GM12878 (cell line): ENCODE measurements at regions not wholly inside any gene's neighbourhood (a gene's known extent, or its start where the extent isn't known, plus 50 kb on each side); places are given as distances from the start of the nearest gene placed in this dataset.

Experiments used
- ATAC-seq: fragments of 200-7000 bp; cut with Tn5 transposase; 3 replicates; pipeline ENCODE4 v1.9.1; 2020; ENCODE audit warnings: mild to moderate bottlenecking, moderate library complexity
- BruUV-seq: library from RNA; stranded (reverse); fragments of 400-500 nt; replicated peaks from 2 replicates; lab custom pipeline; 2021; lab: Mats Ljungman, UMichigan
- CTCF ChIA-PET: fragments of 300-600 bp; sonication (Branson Sonifier 250); formaldehyde crosslinking; extraction: SDS; loops from one replicate; lab custom pipeline; 2021; ENCODE audit warnings: inconsistent platforms; lab: Yijun Ruan, JAX
- POLR2A ChIA-PET: fragments of 350-600 bp; formaldehyde crosslinking; extraction: SDS; loops from one replicate; lab custom pipeline; 2021; ENCODE audit warnings: inconsistent platforms; lab: Charles Lee
- RAD21 ChIA-PET: fragments of 300-600 bp; sonication (Branson Sonifier 250); formaldehyde crosslinking; loops from one replicate; lab custom pipeline; 2023; ENCODE audit warnings: antibody characterized with exemption; ENCODE audit not compliant: unreplicated experiment; lab: Charles Lee
- SMC1A ChIA-PET: fragments of 300-600 bp; sonication (Branson Sonifier 250); formaldehyde crosslinking; loops from one replicate; lab custom pipeline; 2023; ENCODE audit not compliant: unreplicated experiment, uncharacterized antibody; lab: Charles Lee
- DNase-seq: peaks from one replicate; pipeline ENCODE4 v3.0.0-alpha.2; 2011; ENCODE audit warnings: low read depth, low spot score
- FAIRE-seq: peaks from 3 replicates; lab custom pipeline; 2011; peaks lifted over from hg19 to GRCh38; lab: Jason Lieb, UNC
- H2AFZ ChIP-seq: 2 replicates; pipeline ENCODE4 v1.6.0; 2011; ENCODE audit warnings: low read depth, low read length, control low read depth; ENCODE audit not compliant: control insufficient read depth
- H3K27ac ChIP-seq: 2 replicates; pipeline ENCODE4 v1.5.1; 2011; ENCODE audit warnings: control low read depth; ENCODE audit not compliant: control insufficient read depth, insufficient read depth
- H3K27me3 ChIP-seq, 2 experiments: replicated peaks in 1 of 2; 2 replicates each; pipeline versions ENCODE4 v1.6.0 to v1.6.1; 2011; ENCODE audit warnings: low read length in 1 of 2; ENCODE audit not compliant: control insufficient read depth in 2 of 2, insufficient read depth in 2 of 2
- H3K36me3 ChIP-seq, 2 experiments: 2 replicates each; pipeline ENCODE4 v1.5.1; 2011; ENCODE audit warnings: low read length in 1 of 2; ENCODE audit not compliant: control insufficient read depth in 2 of 2, insufficient read depth in 2 of 2
- H3K4me1 ChIP-seq: 2 replicates; pipeline ENCODE4 v1.6.1; 2011; ENCODE audit warnings: mild to moderate bottlenecking, low read length, moderate library complexity, mixed read lengths; ENCODE audit not compliant: control insufficient read depth, insufficient read depth
- H3K4me2 ChIP-seq: 2 replicates; pipeline ENCODE4 v1.6.0; 2011; ENCODE audit warnings: control low read depth; ENCODE audit not compliant: control insufficient read depth, insufficient read depth
- H3K4me3 ChIP-seq: fragments of 200-600 bp; sonication (generic); 2 replicates; pipeline ENCODE4 v1.5.1; 2016
- H3K79me2 ChIP-seq: 2 replicates; pipeline ENCODE4 v1.6.0; 2011; ENCODE audit warnings: low read length; ENCODE audit not compliant: control insufficient read depth, insufficient read depth
- H3K9ac ChIP-seq: 2 replicates; pipeline ENCODE4 v1.8.0; 2011; ENCODE audit warnings: low read length, control low read depth, mixed read lengths; ENCODE audit not compliant: control insufficient read depth, insufficient read depth
- H3K9me3 ChIP-seq: replicated peaks from 3 replicates; pipeline ENCODE4 v1.5.1; 2011; ENCODE audit warnings: mild to moderate bottlenecking, low read length; ENCODE audit not compliant: control insufficient read depth, insufficient read depth
- H4K20me1 ChIP-seq: 2 replicates; pipeline ENCODE4 v1.6.0; 2011; ENCODE audit not compliant: control insufficient read depth, insufficient read depth
- BACH1 ChIP-seq: fragments of 450-650 bp; IDR thresholded peaks from 2 replicates; pipeline ENCODE4 v1.6.1; 2017; ENCODE audit warnings: mild to moderate bottlenecking, borderline replicate concordance
- CBFB ChIP-seq: IDR thresholded peaks from 2 replicates; pipeline ENCODE4 v1.6.1; 2016; ENCODE audit warnings: antibody characterized with exemption, low read depth
- FOXK2 ChIP-seq: fragments of 450-650 bp; IDR thresholded peaks from 2 replicates; pipeline ENCODE4 v1.6.1; 2017; ENCODE audit warnings: mild to moderate bottlenecking, moderate library complexity
- GATAD2B ChIP-seq: fragments of 450-650 bp; conservative IDR thresholded peaks from 2 replicates; pipeline ENCODE4 v1.6.1; 2017; ENCODE audit warnings: low read depth, mild to moderate bottlenecking, moderate library complexity
- POLR2AphosphoS2 ChIP-seq: IDR thresholded peaks from 2 replicates; pipeline ENCODE4 v1.6.1; 2011; ENCODE audit warnings: low read depth, mild to moderate bottlenecking, low read length, improper control_type of control experiment, moderate library complexity
- SIN3A ChIP-seq: IDR thresholded peaks from 2 replicates; pipeline ENCODE4 v1.6.1; 2012; ENCODE audit warnings: low read depth, low read length, improper control_type of control experiment
- SMAD5 ChIP-seq: IDR thresholded peaks from 2 replicates; pipeline ENCODE4 v1.6.1; 2016; ENCODE audit warnings: antibody characterized with exemption, low read depth
- SPI1 ChIP-seq: IDR thresholded peaks from 2 replicates; pipeline ENCODE4 v1.6.1; 2011; ENCODE audit warnings: low read depth, mild to moderate bottlenecking, low read length, moderate library complexity, borderline replicate concordance; ENCODE audit not compliant: insufficient read depth
- YBX1 ChIP-seq: fragments of 450-650 bp; IDR thresholded peaks from 2 replicates; pipeline ENCODE4 v1.6.1; 2016; ENCODE audit warnings: antibody characterized with exemption
- ZNF274 ChIP-seq: IDR thresholded peaks from one replicate; pipeline ENCODE4 v1.8.0; 2011; ENCODE audit not compliant: insufficient read length, insufficient read depth
- ZNF622 ChIP-seq: fragments of 450-650 bp; IDR thresholded peaks from 2 replicates; pipeline ENCODE4 v1.6.1; 2017; ENCODE audit warnings: mild to moderate bottlenecking, inconsistent platforms
- WGBS: methylation state at CpG from one replicate; pipeline ENCODE4 v1.1.6; 2016; ENCODE audit warnings: low lambda C conversion rate; ENCODE audit not compliant: insufficient replicate concordance, insufficient coverage; ENCODE audit errors: missing lambda C conversion rate; 5-methylcytosine and 5-hydroxymethylcytosine counted together
- in situ Hi-C: fragments of 300-500 bp; cut with MboI; formaldehyde crosslinking; loops from 9 replicates; pipeline ENCODE4 v1.14.3; 2018; ENCODE audit warnings: mixed read lengths
- intact Hi-C: fragments of 100-400 bp; cut with micrococcal nuclease; formaldehyde crosslinking; loops from one replicate; pipeline ENCODE4 v1.14.2; 2022; ENCODE audit not compliant: unreplicated experiment
- TF ChIP-seq, protein P1 (sequence below): IDR thresholded peaks from 2 replicates; pipeline ENCODE4 v1.6.1; 2011; ENCODE audit warnings: borderline replicate concordance, low read depth, mild to moderate bottlenecking, moderate library complexity, low read length; ENCODE audit not compliant: insufficient read depth, poor library complexity, severe bottlenecking
- TF ChIP-seq, protein P2 (sequence below): fragments of 450-650 bp; conservative IDR thresholded peaks from 2 replicates; pipeline ENCODE4 v1.6.1; 2017; ENCODE audit warnings: mild to moderate bottlenecking, moderate library complexity
- TF ChIP-seq, protein P3 (sequence below): fragments of 450-650 bp; IDR thresholded peaks from 2 replicates; pipeline ENCODE4 v1.6.1; 2017; ENCODE audit warnings: antibody characterized with exemption, mild to moderate bottlenecking, moderate library complexity

DNA sequence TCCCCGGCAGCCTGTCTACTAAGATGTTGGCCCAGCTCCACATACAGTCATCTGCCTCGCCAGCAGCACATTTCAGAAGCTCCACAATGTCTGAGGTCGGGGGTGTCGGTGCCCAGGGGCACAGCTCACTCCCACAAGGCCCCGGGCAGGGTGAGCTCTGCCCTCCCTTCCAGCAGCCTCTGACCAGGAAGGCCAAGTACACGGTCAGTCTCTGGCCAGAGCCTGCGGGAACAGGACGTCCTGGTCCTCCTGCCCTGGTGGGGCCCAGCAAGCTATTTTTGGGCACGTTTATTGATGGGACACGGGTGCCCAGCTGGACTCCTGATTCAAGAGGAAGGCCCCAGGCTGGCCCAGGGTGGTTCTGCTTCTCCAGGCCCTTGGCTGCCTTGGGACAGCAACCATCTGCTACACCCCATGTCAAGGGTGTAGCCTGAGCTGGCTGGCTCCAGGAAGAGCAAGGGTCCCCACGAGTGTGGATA is 114.9 kb upstream of the PTPN1 start:
- Histone ChIP-seq H3K9me3 (no peaks in the 10 kb centered on the region), H3K79me2 (no peaks in the 10 kb centered on the region), H4K20me1 (no peaks in the 10 kb centered on the region), H3K9ac (no peak overlapping the region), H3K27me3 (no peaks in the 10 kb centered on the region), H3K4me3 (no peak overlapping the region), H3K4me1 (peaks cover 4% of the 10 kb centered on the region; the same call in 1 of the 2 replicates), H2AFZ (no peak overlapping the region), H3K27ac (no peak overlapping the region), H3K36me3 (no peaks in the 10 kb centered on the region), H3K4me2 (no peak overlapping the region)
- in situ Hi-C loops = no loop called here
- ChIA-PET SMC1A (interaction anchor here (0.6 to 1.6 kb wide), 3 partner anchors 12 to 289 kb away, joined by 4 to 6 read pairs (median 4); no protein-coding TSS in a partner anchor), POLR2A (no interaction called here), CTCF (no interaction called here), RAD21 (no interaction called here)
- FAIRE-seq = no peak
- no peak for ATAC-seq
- intact Hi-C loops = no loop called here
- 19% methylated on average over 11 of the region's 11 CpGs for WGBS
- no peak for DNase-seq
- TF ChIP-seq, protein P1, sequence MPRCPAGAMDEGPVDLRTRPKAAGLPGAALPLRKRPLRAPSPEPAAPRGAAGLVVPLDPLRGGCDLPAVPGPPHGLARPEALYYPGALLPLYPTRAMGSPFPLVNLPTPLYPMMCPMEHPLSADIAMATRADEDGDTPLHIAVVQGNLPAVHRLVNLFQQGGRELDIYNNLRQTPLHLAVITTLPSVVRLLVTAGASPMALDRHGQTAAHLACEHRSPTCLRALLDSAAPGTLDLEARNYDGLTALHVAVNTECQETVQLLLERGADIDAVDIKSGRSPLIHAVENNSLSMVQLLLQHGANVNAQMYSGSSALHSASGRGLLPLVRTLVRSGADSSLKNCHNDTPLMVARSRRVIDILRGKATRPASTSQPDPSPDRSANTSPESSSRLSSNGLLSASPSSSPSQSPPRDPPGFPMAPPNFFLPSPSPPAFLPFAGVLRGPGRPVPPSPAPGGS = no peak
- no peak for TF ChIP-seq CBFB
- TF ChIP-seq, protein P2, sequence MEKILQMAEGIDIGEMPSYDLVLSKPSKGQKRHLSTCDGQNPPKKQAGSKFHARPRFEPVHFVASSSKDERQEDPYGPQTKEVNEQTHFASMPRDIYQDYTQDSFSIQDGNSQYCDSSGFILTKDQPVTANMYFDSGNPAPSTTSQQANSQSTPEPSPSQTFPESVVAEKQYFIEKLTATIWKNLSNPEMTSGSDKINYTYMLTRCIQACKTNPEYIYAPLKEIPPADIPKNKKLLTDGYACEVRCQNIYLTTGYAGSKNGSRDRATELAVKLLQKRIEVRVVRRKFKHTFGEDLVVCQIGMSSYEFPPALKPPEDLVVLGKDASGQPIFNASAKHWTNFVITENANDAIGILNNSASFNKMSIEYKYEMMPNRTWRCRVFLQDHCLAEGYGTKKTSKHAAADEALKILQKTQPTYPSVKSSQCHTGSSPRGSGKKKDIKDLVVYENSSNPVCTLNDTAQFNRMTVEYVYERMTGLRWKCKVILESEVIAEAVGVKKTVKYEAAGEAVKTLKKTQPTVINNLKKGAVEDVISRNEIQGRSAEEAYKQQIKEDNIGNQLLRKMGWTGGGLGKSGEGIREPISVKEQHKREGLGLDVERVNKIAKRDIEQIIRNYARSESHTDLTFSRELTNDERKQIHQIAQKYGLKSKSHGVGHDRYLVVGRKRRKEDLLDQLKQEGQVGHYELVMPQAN = no peak
- TF ChIP-seq FOXK2 = no peak
- TF ChIP-seq POLR2AphosphoS2 = no peak
- no peak for TF ChIP-seq BACH1
- TF ChIP-seq YBX1 = no peak
- TF ChIP-seq, protein P3, sequence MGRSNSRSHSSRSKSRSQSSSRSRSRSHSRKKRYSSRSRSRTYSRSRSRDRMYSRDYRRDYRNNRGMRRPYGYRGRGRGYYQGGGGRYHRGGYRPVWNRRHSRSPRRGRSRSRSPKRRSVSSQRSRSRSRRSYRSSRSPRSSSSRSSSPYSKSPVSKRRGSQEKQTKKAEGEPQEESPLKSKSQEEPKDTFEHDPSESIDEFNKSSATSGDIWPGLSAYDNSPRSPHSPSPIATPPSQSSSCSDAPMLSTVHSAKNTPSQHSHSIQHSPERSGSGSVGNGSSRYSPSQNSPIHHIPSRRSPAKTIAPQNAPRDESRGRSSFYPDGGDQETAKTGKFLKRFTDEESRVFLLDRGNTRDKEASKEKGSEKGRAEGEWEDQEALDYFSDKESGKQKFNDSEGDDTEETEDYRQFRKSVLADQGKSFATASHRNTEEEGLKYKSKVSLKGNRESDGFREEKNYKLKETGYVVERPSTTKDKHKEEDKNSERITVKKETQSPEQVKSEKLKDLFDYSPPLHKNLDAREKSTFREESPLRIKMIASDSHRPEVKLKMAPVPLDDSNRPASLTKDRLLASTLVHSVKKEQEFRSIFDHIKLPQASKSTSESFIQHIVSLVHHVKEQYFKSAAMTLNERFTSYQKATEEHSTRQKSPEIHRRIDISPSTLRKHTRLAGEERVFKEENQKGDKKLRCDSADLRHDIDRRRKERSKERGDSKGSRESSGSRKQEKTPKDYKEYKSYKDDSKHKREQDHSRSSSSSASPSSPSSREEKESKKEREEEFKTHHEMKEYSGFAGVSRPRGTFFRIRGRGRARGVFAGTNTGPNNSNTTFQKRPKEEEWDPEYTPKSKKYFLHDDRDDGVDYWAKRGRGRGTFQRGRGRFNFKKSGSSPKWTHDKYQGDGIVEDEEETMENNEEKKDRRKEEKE = no peak
- TF ChIP-seq SIN3A = no peak
- no peak for TF ChIP-seq SMAD5
- no peak for TF ChIP-seq GATAD2B
- no peak for TF ChIP-seq ZNF274
- TF ChIP-seq ZNF622 = no peak
- TF ChIP-seq SPI1 = no peak
- no TSS peak for BruUV-seq
